ENCODE measurements at regions not wholly inside any gene's neighbourhood (a gene's known extent, or its start where the extent isn't known, plus 50 kb on each side); places are given as distances from the start of the nearest gene placed in this dataset.

DNA sequence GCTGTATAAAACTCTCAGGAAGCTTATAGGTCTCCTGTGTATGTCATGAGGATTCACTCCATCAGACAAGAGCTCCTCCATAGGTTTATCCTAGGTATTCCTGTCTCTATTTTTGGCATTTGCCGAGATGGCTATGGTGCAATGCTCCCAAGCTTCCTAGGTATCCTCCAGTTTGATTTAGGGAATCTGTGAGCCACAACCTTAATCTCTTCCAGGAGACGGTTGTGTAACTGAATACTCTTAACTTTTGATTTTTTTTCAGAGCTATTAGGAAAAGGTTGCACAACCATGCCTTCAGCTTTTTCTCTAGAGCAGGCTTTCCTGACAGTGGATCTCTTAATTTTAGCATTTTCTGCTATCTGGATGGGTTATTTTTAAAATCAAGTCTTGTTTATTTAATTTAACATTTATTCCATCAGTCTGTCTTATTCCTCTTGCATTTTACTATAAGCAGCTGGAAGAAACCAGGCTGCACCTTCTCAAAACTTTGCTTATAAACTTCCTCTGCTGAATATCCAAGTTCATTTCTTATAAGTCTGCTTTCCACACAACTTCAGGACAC is 69.4 kb upstream of the BACE2 start:
- DNase-seq (ENCODE audit: extremely low read depth, low read depth): no peak
- TF ChIP-seq, protein P1, sequence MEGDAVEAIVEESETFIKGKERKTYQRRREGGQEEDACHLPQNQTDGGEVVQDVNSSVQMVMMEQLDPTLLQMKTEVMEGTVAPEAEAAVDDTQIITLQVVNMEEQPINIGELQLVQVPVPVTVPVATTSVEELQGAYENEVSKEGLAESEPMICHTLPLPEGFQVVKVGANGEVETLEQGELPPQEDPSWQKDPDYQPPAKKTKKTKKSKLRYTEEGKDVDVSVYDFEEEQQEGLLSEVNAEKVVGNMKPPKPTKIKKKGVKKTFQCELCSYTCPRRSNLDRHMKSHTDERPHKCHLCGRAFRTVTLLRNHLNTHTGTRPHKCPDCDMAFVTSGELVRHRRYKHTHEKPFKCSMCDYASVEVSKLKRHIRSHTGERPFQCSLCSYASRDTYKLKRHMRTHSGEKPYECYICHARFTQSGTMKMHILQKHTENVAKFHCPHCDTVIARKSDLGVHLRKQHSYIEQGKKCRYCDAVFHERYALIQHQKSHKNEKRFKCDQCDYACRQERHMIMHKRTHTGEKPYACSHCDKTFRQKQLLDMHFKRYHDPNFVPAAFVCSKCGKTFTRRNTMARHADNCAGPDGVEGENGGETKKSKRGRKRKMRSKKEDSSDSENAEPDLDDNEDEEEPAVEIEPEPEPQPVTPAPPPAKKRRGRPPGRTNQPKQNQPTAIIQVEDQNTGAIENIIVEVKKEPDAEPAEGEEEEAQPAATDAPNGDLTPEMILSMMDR (IDR thresholded peaks at IDR 0.05; ENCODE audit: low read depth, low read length): no peak

DNA sequence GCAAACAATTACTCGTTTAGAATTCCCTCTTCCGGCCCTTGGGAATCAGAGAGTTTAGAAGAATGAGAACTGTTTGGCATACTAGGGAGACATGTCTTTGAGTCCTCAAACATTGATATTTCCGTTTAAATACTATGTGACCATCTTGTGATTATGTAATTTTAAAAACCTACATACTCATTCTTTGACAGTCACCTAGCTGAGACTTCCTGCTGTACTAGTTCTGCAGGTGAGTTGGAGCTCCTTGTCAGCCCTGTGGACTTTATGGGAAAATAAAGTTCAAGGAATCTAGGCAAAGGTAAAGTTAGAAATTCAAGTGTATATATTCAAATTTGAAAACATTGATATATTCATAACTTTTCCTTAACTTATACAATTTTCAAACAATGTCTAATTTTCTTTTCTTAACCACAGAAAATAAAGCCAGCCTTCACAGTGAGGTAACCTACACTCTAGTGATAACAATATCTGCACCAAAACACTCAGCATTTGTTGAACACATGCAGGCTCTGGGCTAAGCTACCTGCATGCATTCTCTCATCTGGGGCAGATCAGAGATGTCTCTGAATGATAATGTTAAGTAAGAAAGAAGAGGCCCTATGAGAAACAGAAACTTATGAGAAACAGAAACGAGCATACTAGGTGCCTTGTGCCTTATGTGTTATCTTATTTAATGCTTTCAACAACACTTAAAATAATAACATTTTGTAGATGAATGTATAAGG is 67.0 kb upstream of the BACE2 start:
- TF ChIP-seq, protein P1 (IDR thresholded peaks at IDR 0.05; ENCODE audit: low read depth, low read length): no peak
- no peak for DNase-seq (ENCODE audit: extremely low read depth, low read depth)

DNA sequence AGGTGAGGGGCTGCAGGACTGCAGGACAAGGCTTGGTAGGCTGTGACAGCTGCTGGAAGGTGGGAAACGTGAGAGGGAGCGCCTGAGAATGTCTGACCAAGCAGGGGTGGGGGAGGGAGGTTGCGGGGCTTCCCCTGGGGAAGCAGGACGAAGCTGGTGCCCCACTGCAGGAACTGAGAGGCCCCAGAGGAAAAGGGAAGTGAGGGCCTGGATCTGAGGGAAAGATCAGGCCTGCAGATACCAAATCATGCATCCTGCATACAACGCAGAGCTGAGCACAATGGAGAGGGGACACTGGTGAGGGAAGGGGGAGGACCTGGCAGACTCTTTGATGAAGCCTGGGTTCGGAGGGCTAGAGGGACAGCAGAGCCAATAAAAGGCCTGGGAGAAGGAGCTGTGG is 65.7 kb upstream of the BACE2 start:
- no peak for DNase-seq (ENCODE audit: extremely low read depth, low read depth)
- TF ChIP-seq, protein P1 (IDR thresholded peaks at IDR 0.05; ENCODE audit: low read depth, low read length): no peak

GRCh38 chr21:41107602-41108001 is 60.4 kb upstream of the BACE2 start:
- DNase-seq (ENCODE audit: extremely low read depth, low read depth): no peak
- TF ChIP-seq, protein P1 (IDR thresholded peaks at IDR 0.05; ENCODE audit: low read depth, low read length): no peak

GRCh38 chr21:41108668-41109585 is 59.0 kb upstream of the BACE2 start:
- no peak for DNase-seq (ENCODE audit: extremely low read depth, low read depth)
- TF ChIP-seq, protein P1 (IDR thresholded peaks at IDR 0.05; ENCODE audit: low read depth, low read length): no peak

DNA sequence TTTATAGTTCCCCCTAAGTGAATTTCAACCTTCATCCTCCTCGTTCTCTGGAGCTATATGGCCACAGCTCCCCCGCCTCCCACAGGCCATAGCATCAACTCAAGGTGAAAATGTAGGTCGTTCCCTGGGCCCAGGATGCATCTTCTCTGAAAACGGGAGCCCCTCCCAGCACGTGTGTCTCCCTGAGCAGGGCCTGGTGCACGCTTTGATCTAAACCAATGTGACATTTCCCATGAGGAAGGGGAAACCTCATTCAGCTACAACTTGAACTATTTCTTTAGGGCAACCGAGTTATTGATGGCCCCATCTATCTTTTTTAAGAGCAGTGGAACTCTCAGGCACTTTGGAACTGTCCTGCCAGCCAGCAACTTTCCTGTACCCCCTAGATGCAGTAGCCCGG is 57.8 kb upstream of the BACE2 start:
- TF ChIP-seq, protein P1 (IDR thresholded peaks at IDR 0.05; ENCODE audit: low read depth, low read length): no peak
- DNase-seq (ENCODE audit: extremely low read depth, low read depth): no peak

- DNase-seq (ENCODE audit: extremely low read depth, low read depth): no peak
- TF ChIP-seq, protein P1 (IDR thresholded peaks at IDR 0.05; ENCODE audit: low read depth, low read length): no peak
Measured at GRCh38 chr21:41110664-41111063, 57.3 kb upstream of the BACE2 start.
